Ishikawa (cell line): ENCODE measurements at regions not wholly inside any gene's neighbourhood (a gene's known extent, or its start where the extent isn't known, plus 50 kb on each side); places are given as distances from the start of the nearest gene placed in this dataset.

Source experiments
- CEBPB ChIP-seq: IDR thresholded peaks from 2 replicates; pipeline ENCODE4 v1.6.1; 2012
- CREB1 ChIP-seq: IDR thresholded peaks from 2 replicates; pipeline ENCODE4 v1.6.1; 2012; ENCODE audit warnings: low read depth
- EGR1 ChIP-seq: IDR thresholded peaks from 2 replicates; pipeline ENCODE4 v1.6.1; 2012
- EP300 ChIP-seq: IDR thresholded peaks from 2 replicates; pipeline ENCODE4 v1.6.1; 2012; ENCODE audit warnings: borderline replicate concordance
- MAX ChIP-seq: IDR thresholded peaks from 2 replicates; pipeline ENCODE4 v1.6.1; 2012
- REST ChIP-seq: IDR thresholded peaks from 2 replicates; pipeline ENCODE4 v1.6.1; 2012; ENCODE audit warnings: low read depth, mild to moderate bottlenecking
- TEAD4 ChIP-seq: IDR thresholded peaks from 2 replicates; pipeline ENCODE4 v1.6.1; 2012
- USF1 ChIP-seq: IDR thresholded peaks from 2 replicates; pipeline ENCODE4 v1.6.1; 2012
- YY1 ChIP-seq: IDR thresholded peaks from 2 replicates; pipeline ENCODE4 v1.6.1; 2012; ENCODE audit warnings: low read depth
- ZBTB7A ChIP-seq: IDR thresholded peaks from 2 replicates; pipeline ENCODE4 v1.6.1; 2012; ENCODE audit warnings: low read depth

GRCh38 chr12:13769273-13769672 is 212.1 kb downstream of the GRIN2B start:
- no peak for TF ChIP-seq EP300
- no peak for TF ChIP-seq ZBTB7A
- no peak for TF ChIP-seq EGR1
- no peak for TF ChIP-seq CREB1
- TF ChIP-seq MAX, result no peak
- TF ChIP-seq REST, result no peak
- no peak for TF ChIP-seq CEBPB
- no peak for TF ChIP-seq TEAD4
- TF ChIP-seq YY1, result no peak
- TF ChIP-seq USF1, result no peak
